H1 (cell line): ENCODE measurements at regions not wholly inside any gene's neighbourhood (a gene's known extent, or its start where the extent isn't known, plus 50 kb on each side); places are given as distances from the start of the nearest gene placed in this dataset.

Experiments used
- ATF2 ChIP-seq: IDR thresholded peaks from 2 replicates; pipeline ENCODE4 v1.6.1; 2012; ENCODE audit warnings: low read length, inconsistent platforms
- CHD7 ChIP-seq: fragments of 300-600 bp; sonication (generic); IDR thresholded peaks from 2 replicates; pipeline ENCODE4 v1.7.1; 2012; ENCODE audit warnings: low read length, moderate library complexity, mild to moderate bottlenecking, inconsistent platforms; ENCODE audit not compliant: insufficient replicate concordance
- EP300 ChIP-seq, 2 experiments: IDR thresholded peaks; 1 replicate in 1 of 2; 2 replicates in 1 of 2; pipeline ENCODE4 v1.6.1; 2011 to 2012; ENCODE audit warnings: low read depth in 2 of 2, low read length in 2 of 2, mild to moderate bottlenecking in 2 of 2, borderline replicate concordance in 1 of 2, inconsistent platforms in 1 of 2, moderate library complexity in 1 of 2
- FOSL1 ChIP-seq: IDR thresholded peaks from 2 replicates; pipeline ENCODE4 v1.6.1; 2011; ENCODE audit warnings: mild to moderate bottlenecking, low read depth, low read length, moderate library complexity; ENCODE audit not compliant: insufficient read depth
- KDM4A ChIP-seq: IDR thresholded peaks from one replicate; pipeline ENCODE4 v1.7.1; 2012; ENCODE audit warnings: low read depth, mild to moderate bottlenecking, moderate library complexity, low read length, inconsistent platforms; ENCODE audit not compliant: severe bottlenecking
- MAFK ChIP-seq: IDR thresholded peaks from 2 replicates; pipeline ENCODE4 v1.6.1; 2012; ENCODE audit warnings: low read depth, mild to moderate bottlenecking, improper control_type of control experiment, low read length
- RNF2 ChIP-seq: fragments of 200-900, 300-1000 bp; sonication (generic); IDR thresholded peaks from 2 replicates; pipeline ENCODE4 v1.7.1; 2016; ENCODE audit warnings: borderline replicate concordance, low read depth, mild to moderate bottlenecking, antibody characterized with exemption, low read length; ENCODE audit not compliant: poor library complexity, severe bottlenecking; ENCODE audit errors: missing control alignments
- SP4 ChIP-seq: IDR thresholded peaks from 2 replicates; pipeline ENCODE4 v1.6.1; 2012; ENCODE audit warnings: low read length, inconsistent platforms

GRCh38 chr16:59351305-59351903 is 617.3 kb upstream of the GOT2 start (continued):
- no peak for TF ChIP-seq CHD7
- no peak for TF ChIP-seq SP4
- TF ChIP-seq EP300 (IDR thresholded peaks at IDR 0.05; ENCODE audit: borderline replicate concordance in 1 of 2, low read depth in 2 of 2, low read length in 2 of 2), result no peak
- no peak for TF ChIP-seq RNF2
- no peak for TF ChIP-seq FOSL1
- no peak for TF ChIP-seq MAFK
- TF ChIP-seq KDM4A, result no peak
- TF ChIP-seq ATF2, result no peak
